GM23338 (cell line): ENCODE measurements at regions not wholly inside any gene's neighbourhood (a gene's known extent, or its start where the extent isn't known, plus 50 kb on each side); places are given as distances from the start of the nearest gene placed in this dataset.

Experiments used
- ATAC-seq: fragments of 200-7000 bp; cut with Tn5 transposase; 3 replicates; pipeline ENCODE4 v1.9.1; 2020
- DNase-seq: peaks from one replicate; pipeline ENCODE4 v3.0.0-alpha.2; 2015; ENCODE audit warnings: low spot score
- H2AFZ ChIP-seq: fragments of 200-600 bp; sonication (generic); 2 replicates; pipeline ENCODE4 v1.8.0; 2016; ENCODE audit warnings: antibody characterized with exemption, mild to moderate bottlenecking, moderate library complexity
- H3F3A ChIP-seq: fragments of 200-600 bp; sonication (generic); replicated peaks from 2 replicates; pipeline ENCODE4 v1.8.0; 2017; ENCODE audit warnings: antibody characterized with exemption, mixed run types, low read depth
- H3K27ac ChIP-seq: fragments of 200-600 bp; sonication (generic); 2 replicates; pipeline ENCODE4 v1.6.1; 2016; ENCODE audit warnings: low read depth
- H3K27me3 ChIP-seq: fragments of 200-600 bp; sonication (generic); 2 replicates; pipeline ENCODE4 v1.8.0; 2016; ENCODE audit warnings: mild to moderate bottlenecking, mixed run types, moderate library complexity; ENCODE audit not compliant: insufficient read depth
- H3K36me3 ChIP-seq: fragments of 200-600 bp; sonication (generic); 2 replicates; pipeline ENCODE4 v1.8.0; 2016; ENCODE audit warnings: mild to moderate bottlenecking; ENCODE audit not compliant: insufficient read depth
- H3K4me1 ChIP-seq: fragments of 200-600 bp; sonication (generic); 2 replicates; pipeline ENCODE4 v1.8.0; 2016; ENCODE audit warnings: mild to moderate bottlenecking, moderate library complexity; ENCODE audit not compliant: insufficient read depth
- H3K4me2 ChIP-seq: fragments of 200-600 bp; sonication (generic); 2 replicates; pipeline ENCODE4 v1.7.1; 2017; ENCODE audit warnings: mixed run types
- H3K4me3 ChIP-seq: fragments of 200-600 bp; sonication (generic); 2 replicates; pipeline ENCODE4 v1.6.1; 2016; ENCODE audit warnings: mixed run types
- H3K79me2 ChIP-seq: fragments of 200-600 bp; sonication (generic); replicated peaks from 2 replicates; pipeline ENCODE4 v1.8.0; 2017; ENCODE audit warnings: mild to moderate bottlenecking; ENCODE audit not compliant: insufficient read depth
- H3K9me2 ChIP-seq: fragments of 200-600 bp; sonication (generic); 2 replicates; pipeline ENCODE4 v1.8.0; 2017; ENCODE audit not compliant: insufficient read depth
- H4K20me1 ChIP-seq: fragments of 200-600 bp; sonication (generic); replicated peaks from 2 replicates; pipeline ENCODE4 v1.8.0; 2017; ENCODE audit warnings: mild to moderate bottlenecking; ENCODE audit not compliant: insufficient read depth
- H3K27ac Mint-ChIP-seq: 2 replicates; pipeline ENCODE4 v1.8.0; 2020; ENCODE audit warnings: inconsistent platforms, mild to moderate bottlenecking, moderate library complexity, mixed read lengths
- H3K27me3 Mint-ChIP-seq: 3 replicates; pipeline ENCODE4 v1.8.0; 2022; ENCODE audit warnings: low read depth, mild to moderate bottlenecking, moderate library complexity, mixed read lengths, inconsistent platforms; ENCODE audit not compliant: insufficient read depth, poor library complexity
- H3K36me3 Mint-ChIP-seq: 3 replicates; pipeline ENCODE4 v1.8.0; 2021; ENCODE audit warnings: low read depth, mild to moderate bottlenecking, inconsistent platforms, moderate library complexity, mixed read lengths
- H3K4me1 Mint-ChIP-seq: 3 replicates; pipeline ENCODE4 v1.8.0; 2020; ENCODE audit warnings: mild to moderate bottlenecking, inconsistent platforms, mixed read lengths
- H3K4me3 Mint-ChIP-seq: 3 replicates; pipeline ENCODE4 v1.8.0; 2021; ENCODE audit warnings: moderate library complexity, mild to moderate bottlenecking, inconsistent platforms, mixed read lengths
- H3K9me3 Mint-ChIP-seq: 3 replicates; pipeline ENCODE4 v1.8.0; 2020; ENCODE audit warnings: moderate library complexity, mild to moderate bottlenecking, inconsistent platforms, mixed read lengths
- CREB1 ChIP-seq: fragments of 250-450 bp; sonication (Bioruptor Pico); IDR thresholded peaks from 2 replicates; pipeline ENCODE4 v1.5.0; 2020; ENCODE audit warnings: low read depth, mild to moderate bottlenecking, moderate library complexity
- CTCF ChIP-seq, 2 experiments: fragments of 200-600 bp in 1 of 2; sonication (generic) in 1 of 2; conservative IDR thresholded peaks; 2 replicates each; pipeline versions ENCODE4 v1.5.1 to v1.6.1; 2016 to 2017; ENCODE audit warnings: antibody characterized with exemption in 2 of 2, low read depth in 2 of 2, mild to moderate bottlenecking in 2 of 2, moderate library complexity in 1 of 2
- EZH2 ChIP-seq: fragments of 200-600 bp; sonication (generic); IDR thresholded peaks from one replicate; pipeline ENCODE4 v1.8.0; 2017; ENCODE audit warnings: antibody characterized with exemption, mild to moderate bottlenecking, low read depth; ENCODE audit not compliant: unreplicated experiment
- EZH2phosphoT487 ChIP-seq: fragments of 200-600 bp; sonication (generic); IDR thresholded peaks from one replicate; pipeline ENCODE4 v1.8.1; 2018; ENCODE audit warnings: antibody characterized with exemption; ENCODE audit not compliant: unreplicated experiment
- JUNB ChIP-seq: IDR thresholded peaks from one replicate; pipeline ENCODE4 v1.6.1; 2016; ENCODE audit warnings: antibody characterized with exemption; ENCODE audit not compliant: unreplicated experiment
- NANOG ChIP-seq: IDR thresholded peaks from 2 replicates; pipeline ENCODE4 v1.6.1; 2016; ENCODE audit warnings: antibody characterized with exemption, borderline replicate concordance
- POLR2AphosphoS5 ChIP-seq: IDR thresholded peaks from 2 replicates; pipeline ENCODE4 v1.6.1; 2016; ENCODE audit warnings: antibody characterized with exemption, low read depth
- REST ChIP-seq: IDR thresholded peaks from one replicate; pipeline ENCODE4 v1.6.1; 2018; ENCODE audit warnings: antibody characterized with exemption; ENCODE audit not compliant: unreplicated experiment
- STAT1 ChIP-seq: IDR thresholded peaks from one replicate; pipeline ENCODE4 v1.6.1; 2016; ENCODE audit warnings: antibody characterized with exemption; ENCODE audit not compliant: unreplicated experiment
- ZNF114 ChIP-seq: fragments of 250-450 bp; sonication (Bioruptor Pico); IDR thresholded peaks from 2 replicates; pipeline ENCODE4 v1.5.0; 2020; ENCODE audit warnings: mild to moderate bottlenecking, moderate library complexity
- ZNF331 ChIP-seq: fragments of 250-450 bp; sonication (Bioruptor Pico); IDR thresholded peaks from 2 replicates; pipeline ENCODE4 v1.5.0; 2020; ENCODE audit warnings: low read depth, mild to moderate bottlenecking, moderate library complexity
- TF ChIP-seq, protein P1 (sequence below): IDR thresholded peaks from 2 replicates; pipeline ENCODE4 v1.6.1; 2016; ENCODE audit warnings: antibody characterized with exemption
- TF ChIP-seq, protein P2 (sequence below): fragments of 250-450 bp; sonication (Bioruptor Pico); IDR thresholded peaks from 2 replicates; pipeline ENCODE4 v1.5.0; 2020; ENCODE audit warnings: mild to moderate bottlenecking, moderate library complexity

- no peak overlapping the region for H3K27ac Mint-ChIP-seq
- no peak for ATAC-seq
- no peaks in the 10 kb centered on the region for H3K27me3 ChIP-seq
- H3K9me2 ChIP-seq: no peaks in the 10 kb centered on the region
- H3K4me3 ChIP-seq: no peak overlapping the region
- H3K4me3 Mint-ChIP-seq: no peak overlapping the region
- H2AFZ ChIP-seq: no peak overlapping the region
- no peaks in the 10 kb centered on the region for H3F3A ChIP-seq
- peaks cover 6% of the 10 kb centered on the region; the same call in 2 of the 3 replicates for H3K36me3 Mint-ChIP-seq
- H3K27me3 Mint-ChIP-seq: peaks cover 23% of the 10 kb centered on the region
- H3K4me1 Mint-ChIP-seq: peaks cover 3% of the 10 kb centered on the region; the same call in 1 of the 3 replicates
- no peaks in the 10 kb centered on the region for H3K36me3 ChIP-seq
- H3K4me2 ChIP-seq: no peak overlapping the region
- no peak overlapping the region for H3K27ac ChIP-seq
- H3K9me3 Mint-ChIP-seq: peaks cover 16% of the 10 kb centered on the region
- H3K79me2 ChIP-seq: no peaks in the 10 kb centered on the region
- no peaks in the 10 kb centered on the region for H3K4me1 ChIP-seq
- no peaks in the 10 kb centered on the region for H4K20me1 ChIP-seq
- TF ChIP-seq CREB1 (CRISPR knock-in tag) (no peak), CTCF (conservative IDR thresholded peaks at IDR 0.05; ENCODE audit: low read depth in 2 of 2) (no peak), POLR2AphosphoS5 (no peak), EZH2 (no peak), ZNF114 (CRISPR knock-in tag) (no peak), REST (no peak), EZH2phosphoT487 (no peak), ZNF331 (CRISPR knock-in tag) (no peak), STAT1 (no peak), JUNB (no peak), NANOG (no peak)
- TF ChIP-seq, protein P1, sequence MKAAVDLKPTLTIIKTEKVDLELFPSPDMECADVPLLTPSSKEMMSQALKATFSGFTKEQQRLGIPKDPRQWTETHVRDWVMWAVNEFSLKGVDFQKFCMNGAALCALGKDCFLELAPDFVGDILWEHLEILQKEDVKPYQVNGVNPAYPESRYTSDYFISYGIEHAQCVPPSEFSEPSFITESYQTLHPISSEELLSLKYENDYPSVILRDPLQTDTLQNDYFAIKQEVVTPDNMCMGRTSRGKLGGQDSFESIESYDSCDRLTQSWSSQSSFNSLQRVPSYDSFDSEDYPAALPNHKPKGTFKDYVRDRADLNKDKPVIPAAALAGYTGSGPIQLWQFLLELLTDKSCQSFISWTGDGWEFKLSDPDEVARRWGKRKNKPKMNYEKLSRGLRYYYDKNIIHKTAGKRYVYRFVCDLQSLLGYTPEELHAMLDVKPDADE: no peak
- TF ChIP-seq, protein P2, sequence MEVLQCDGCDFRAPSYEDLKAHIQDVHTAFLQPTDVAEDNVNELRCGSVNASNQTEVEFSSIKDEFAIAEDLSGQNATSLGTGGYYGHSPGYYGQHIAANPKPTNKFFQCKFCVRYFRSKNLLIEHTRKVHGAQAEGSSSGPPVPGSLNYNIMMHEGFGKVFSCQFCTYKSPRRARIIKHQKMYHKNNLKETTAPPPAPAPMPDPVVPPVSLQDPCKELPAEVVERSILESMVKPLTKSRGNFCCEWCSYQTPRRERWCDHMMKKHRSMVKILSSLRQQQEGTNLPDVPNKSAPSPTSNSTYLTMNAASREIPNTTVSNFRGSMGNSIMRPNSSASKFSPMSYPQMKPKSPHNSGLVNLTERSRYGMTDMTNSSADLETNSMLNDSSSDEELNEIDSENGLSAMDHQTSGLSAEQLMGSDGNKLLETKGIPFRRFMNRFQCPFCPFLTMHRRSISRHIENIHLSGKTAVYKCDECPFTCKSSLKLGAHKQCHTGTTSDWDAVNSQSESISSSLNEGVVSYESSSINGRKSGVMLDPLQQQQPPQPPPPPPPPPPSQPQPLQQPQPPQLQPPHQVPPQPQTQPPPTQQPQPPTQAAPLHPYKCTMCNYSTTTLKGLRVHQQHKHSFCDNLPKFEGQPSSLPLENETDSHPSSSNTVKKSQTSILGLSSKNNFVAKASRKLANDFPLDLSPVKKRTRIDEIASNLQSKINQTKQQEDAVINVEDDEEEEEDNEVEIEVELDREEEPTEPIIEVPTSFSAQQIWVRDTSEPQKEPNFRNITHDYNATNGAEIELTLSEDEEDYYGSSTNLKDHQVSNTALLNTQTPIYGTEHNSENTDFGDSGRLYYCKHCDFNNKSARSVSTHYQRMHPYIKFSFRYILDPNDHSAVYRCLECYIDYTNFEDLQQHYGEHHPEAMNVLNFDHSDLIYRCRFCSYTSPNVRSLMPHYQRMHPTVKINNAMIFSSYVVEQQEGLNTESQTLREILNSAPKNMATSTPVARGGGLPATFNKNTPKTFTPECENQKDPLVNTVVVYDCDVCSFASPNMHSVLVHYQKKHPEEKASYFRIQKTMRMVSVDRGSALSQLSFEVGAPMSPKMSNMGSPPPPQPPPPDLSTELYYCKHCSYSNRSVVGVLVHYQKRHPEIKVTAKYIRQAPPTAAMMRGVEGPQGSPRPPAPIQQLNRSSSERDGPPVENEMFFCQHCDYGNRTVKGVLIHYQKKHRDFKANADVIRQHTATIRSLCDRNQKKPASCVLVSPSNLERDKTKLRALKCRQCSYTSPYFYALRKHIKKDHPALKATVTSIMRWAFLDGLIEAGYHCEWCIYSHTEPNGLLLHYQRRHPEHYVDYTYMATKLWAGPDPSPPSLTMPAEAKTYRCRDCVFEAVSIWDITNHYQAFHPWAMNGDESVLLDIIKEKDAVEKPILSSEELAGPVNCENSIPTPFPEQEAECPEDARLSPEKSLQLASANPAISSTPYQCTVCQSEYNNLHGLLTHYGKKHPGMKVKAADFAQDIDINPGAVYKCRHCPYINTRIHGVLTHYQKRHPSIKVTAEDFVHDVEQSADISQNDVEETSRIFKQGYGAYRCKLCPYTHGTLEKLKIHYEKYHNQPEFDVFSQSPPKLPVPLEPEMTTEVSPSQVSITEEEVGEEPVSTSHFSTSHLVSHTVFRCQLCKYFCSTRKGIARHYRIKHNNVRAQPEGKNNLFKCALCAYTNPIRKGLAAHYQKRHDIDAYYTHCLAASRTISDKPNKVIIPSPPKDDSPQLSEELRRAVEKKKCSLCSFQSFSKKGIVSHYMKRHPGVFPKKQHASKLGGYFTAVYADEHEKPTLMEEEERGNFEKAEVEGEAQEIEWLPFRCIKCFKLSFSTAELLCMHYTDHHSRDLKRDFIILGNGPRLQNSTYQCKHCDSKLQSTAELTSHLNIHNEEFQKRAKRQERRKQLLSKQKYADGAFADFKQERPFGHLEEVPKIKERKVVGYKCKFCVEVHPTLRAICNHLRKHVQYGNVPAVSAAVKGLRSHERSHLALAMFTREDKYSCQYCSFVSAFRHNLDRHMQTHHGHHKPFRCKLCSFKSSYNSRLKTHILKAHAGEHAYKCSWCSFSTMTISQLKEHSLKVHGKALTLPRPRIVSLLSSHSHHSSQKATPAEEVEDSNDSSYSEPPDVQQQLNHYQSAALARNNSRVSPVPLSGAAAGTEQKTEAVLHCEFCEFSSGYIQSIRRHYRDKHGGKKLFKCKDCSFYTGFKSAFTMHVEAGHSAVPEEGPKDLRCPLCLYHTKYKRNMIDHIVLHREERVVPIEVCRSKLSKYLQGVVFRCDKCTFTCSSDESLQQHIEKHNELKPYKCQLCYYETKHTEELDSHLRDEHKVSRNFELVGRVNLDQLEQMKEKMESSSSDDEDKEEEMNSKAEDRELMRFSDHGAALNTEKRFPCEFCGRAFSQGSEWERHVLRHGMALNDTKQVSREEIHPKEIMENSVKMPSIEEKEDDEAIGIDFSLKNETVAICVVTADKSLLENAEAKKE (CRISPR knock-in tag): no peak
- DNase-seq: no peak
Measured at GRCh38 chr20:60948224-60948623, 303.8 kb upstream of the CDH4 start.
